Glutamatergic neuron (in vitro differentiated cells): ENCODE measurements at regions not wholly inside any gene's neighbourhood (a gene's known extent, or its start where the extent isn't known, plus 50 kb on each side); places are given as distances from the start of the nearest gene placed in this dataset.

Source experiments
- DNase-seq: peaks from one replicate; pipeline ENCODE4 v3.0.0; 2022
- H3K27ac Mint-ChIP-seq: one replicate; pipeline ENCODE4 v1.8.0; 2020; ENCODE audit warnings: mild to moderate bottlenecking, mixed read lengths, inconsistent platforms; ENCODE audit not compliant: unreplicated experiment
- H3K27me3 Mint-ChIP-seq: one replicate; pipeline ENCODE4 v1.8.0; 2020; ENCODE audit warnings: mild to moderate bottlenecking, moderate library complexity, mixed read lengths, inconsistent platforms; ENCODE audit not compliant: unreplicated experiment
- H3K36me3 Mint-ChIP-seq: one replicate; pipeline ENCODE4 v1.8.0; 2020; ENCODE audit warnings: mild to moderate bottlenecking, mixed read lengths, inconsistent platforms; ENCODE audit not compliant: unreplicated experiment
- H3K4me1 Mint-ChIP-seq: one replicate; pipeline ENCODE4 v1.8.0; 2020; ENCODE audit warnings: mild to moderate bottlenecking, low read depth, mixed read lengths, inconsistent platforms; ENCODE audit not compliant: unreplicated experiment
- H3K4me3 Mint-ChIP-seq: one replicate; pipeline ENCODE4 v1.8.0; 2020; ENCODE audit warnings: mild to moderate bottlenecking, mixed read lengths, inconsistent platforms; ENCODE audit not compliant: unreplicated experiment
- H3K9me3 Mint-ChIP-seq: one replicate; pipeline ENCODE4 v1.8.0; 2020; ENCODE audit warnings: mild to moderate bottlenecking, moderate library complexity, mixed read lengths, inconsistent platforms; ENCODE audit not compliant: unreplicated experiment
- TF ChIP-seq, protein P1 (sequence below): fragments of 200-600 bp; sonication (generic); IDR thresholded peaks from one replicate; pipeline ENCODE4 v1.5.0; 2021; ENCODE audit not compliant: partially characterized antibody, unreplicated experiment

DNA sequence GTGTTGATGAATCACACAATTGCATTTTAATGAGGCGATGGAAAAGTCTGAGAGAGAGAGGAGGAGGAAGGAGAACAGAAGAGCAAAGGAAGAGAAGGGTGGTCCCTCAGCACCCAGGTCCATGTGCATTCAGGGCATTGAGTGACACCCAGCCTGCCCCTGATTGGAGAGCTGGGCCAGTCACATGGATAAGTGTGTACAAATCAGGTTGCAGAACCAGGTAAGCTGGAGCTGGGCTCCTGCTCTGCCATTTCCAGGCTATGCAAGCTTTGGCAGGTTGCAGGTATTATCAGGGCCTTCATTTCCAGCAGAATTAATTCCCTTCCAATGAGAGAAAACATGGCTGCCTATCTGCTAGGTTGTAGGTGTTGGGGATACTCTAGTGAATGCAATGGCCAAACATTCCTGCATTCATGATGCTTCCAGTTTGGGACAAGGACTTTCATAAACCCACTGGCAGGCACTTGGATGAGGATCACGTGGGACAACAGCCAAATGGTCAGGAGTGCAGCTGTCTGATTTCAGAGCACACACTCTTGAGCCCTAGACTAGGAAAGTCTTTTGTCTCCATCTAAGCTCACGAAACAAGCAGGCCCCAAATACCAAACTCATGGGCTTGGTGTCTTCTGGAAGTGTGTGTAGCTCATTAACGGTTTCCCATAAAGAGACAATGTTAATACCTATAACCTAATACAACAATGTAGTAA, 577.9 kb upstream of the CDH5 start:
- no peak for DNase-seq
- no peaks in the 10 kb centered on the region for H3K9me3 Mint-ChIP-seq
- no peak overlapping the region for H3K27ac Mint-ChIP-seq
- no peak overlapping the region for H3K4me3 Mint-ChIP-seq
- H3K4me1 Mint-ChIP-seq = no peaks in the 10 kb centered on the region
- no peaks in the 10 kb centered on the region for H3K36me3 Mint-ChIP-seq
- TF ChIP-seq, protein P1, sequence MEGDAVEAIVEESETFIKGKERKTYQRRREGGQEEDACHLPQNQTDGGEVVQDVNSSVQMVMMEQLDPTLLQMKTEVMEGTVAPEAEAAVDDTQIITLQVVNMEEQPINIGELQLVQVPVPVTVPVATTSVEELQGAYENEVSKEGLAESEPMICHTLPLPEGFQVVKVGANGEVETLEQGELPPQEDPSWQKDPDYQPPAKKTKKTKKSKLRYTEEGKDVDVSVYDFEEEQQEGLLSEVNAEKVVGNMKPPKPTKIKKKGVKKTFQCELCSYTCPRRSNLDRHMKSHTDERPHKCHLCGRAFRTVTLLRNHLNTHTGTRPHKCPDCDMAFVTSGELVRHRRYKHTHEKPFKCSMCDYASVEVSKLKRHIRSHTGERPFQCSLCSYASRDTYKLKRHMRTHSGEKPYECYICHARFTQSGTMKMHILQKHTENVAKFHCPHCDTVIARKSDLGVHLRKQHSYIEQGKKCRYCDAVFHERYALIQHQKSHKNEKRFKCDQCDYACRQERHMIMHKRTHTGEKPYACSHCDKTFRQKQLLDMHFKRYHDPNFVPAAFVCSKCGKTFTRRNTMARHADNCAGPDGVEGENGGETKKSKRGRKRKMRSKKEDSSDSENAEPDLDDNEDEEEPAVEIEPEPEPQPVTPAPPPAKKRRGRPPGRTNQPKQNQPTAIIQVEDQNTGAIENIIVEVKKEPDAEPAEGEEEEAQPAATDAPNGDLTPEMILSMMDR = no peak
- no peaks in the 10 kb centered on the region for H3K27me3 Mint-ChIP-seq

DNA sequence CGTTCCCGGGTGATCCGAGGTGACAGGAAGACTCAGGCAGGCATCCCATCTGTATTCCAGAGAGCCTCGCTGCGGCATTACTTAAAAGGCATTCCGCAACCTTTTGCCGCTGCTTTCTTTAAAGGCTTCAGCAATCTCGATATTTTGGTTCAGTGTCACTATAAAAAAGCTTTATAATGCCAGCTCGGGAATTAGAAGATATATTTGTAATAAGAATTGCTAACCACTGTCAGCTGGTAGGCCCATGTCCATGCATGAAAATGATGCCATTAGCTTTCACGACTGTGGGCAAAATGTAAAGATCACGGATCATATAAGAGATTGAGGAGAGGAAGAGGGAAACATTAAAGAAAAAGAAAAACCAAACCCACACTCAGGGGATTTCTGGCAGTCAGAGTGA, 578.6 kb upstream of the CDH5 start:
- Mint-ChIP-seq H3K4me1 (no peaks in the 10 kb centered on the region), H3K36me3 (no peaks in the 10 kb centered on the region), H3K9me3 (no peaks in the 10 kb centered on the region), H3K4me3 (no peak overlapping the region), H3K27ac (no peak overlapping the region), H3K27me3 (no peaks in the 10 kb centered on the region)
- no peak for DNase-seq
- TF ChIP-seq, protein P1 = no peak

DNA sequence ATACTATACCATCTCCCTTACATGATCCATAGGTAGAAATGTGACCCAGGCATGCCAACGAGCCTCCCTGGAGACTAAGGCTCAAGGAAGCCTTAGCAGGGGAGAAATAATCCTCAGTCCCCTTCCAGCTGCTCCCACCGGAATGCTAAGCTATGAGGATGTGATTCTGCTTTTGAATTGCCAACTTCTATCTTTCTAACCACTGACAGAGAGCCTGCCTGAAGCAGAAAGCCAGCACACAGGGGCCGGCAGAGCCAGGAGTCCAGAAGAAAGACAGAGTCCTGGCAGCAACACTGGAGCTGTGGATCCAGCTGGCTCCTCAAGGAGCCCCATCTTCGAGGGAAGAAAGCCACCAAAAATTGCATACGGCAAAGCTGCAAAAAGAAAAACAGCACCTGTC, 579.6 kb upstream of the CDH5 start:
- Mint-ChIP-seq H3K9me3 (no peaks in the 10 kb centered on the region), H3K4me1 (no peaks in the 10 kb centered on the region), H3K4me3 (no peak overlapping the region), H3K36me3 (no peaks in the 10 kb centered on the region), H3K27me3 (no peaks in the 10 kb centered on the region), H3K27ac (no peak overlapping the region)
- TF ChIP-seq, protein P1 = no peak
- no peak for DNase-seq

DNA sequence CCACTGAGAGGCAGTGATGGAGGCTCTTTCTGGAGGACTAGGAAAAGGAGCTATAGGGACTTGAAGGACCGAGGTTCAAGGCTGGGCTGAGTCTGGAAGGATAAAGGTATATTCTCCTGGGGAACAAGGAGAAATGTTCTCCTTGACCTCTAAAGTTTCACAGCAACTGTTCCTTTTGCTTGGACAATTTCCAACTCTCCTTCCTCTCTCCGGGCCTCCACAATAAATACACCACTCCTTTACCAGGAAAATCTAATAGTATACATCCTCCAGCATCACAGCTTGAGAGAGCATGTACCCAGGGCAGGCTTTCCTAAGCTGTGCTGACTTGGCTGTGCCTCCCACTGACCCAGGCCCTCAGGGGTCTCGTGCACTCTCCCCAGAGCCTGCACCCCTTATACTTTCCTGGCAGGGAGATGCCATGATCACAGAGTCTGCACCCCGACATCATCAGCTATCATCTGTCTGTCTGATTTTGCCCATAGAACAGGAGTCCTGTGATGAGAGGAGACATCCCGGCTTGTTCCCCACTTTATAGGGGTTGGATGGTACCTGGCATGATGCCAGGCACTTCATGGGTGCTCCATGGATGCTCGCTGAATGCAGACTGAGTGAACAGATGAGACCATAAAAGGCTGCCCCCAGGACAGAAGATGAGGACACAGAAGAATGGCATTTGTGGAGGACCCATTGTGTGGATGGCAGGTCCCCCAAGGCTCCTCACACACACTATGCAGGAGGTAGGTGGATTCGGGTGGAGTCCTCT, 582.6 kb upstream of the CDH5 start:
- Mint-ChIP-seq H3K4me1 (no peaks in the 10 kb centered on the region), H3K27me3 (no peaks in the 10 kb centered on the region), H3K9me3 (no peaks in the 10 kb centered on the region), H3K36me3 (no peaks in the 10 kb centered on the region), H3K4me3 (no peak overlapping the region), H3K27ac (no peak overlapping the region)
- no peak for DNase-seq
- TF ChIP-seq, protein P1 = no peak
